K562 (cell line): ENCODE measurements at regions not wholly inside any gene's neighbourhood (a gene's known extent, or its start where the extent isn't known, plus 50 kb on each side); places are given as distances from the start of the nearest gene placed in this dataset.

Experiments
- ATAC-seq: fragments of 200-7000 bp; cut with Tn5 transposase; 3 replicates; pipeline ENCODE4 v1.9.1; 2020; ENCODE audit warnings: moderate library complexity
- BruUV-seq: library from RNA; stranded (reverse); fragments of 400-500 nt; replicated peaks from 2 replicates; lab custom pipeline; 2021; lab: Mats Ljungman, UMichigan
- CTCF ChIA-PET: fragments of 300-600 bp; formaldehyde crosslinking; extraction: SDS; loops from one replicate; lab custom pipeline; 2021; ENCODE audit warnings: low intra/inter-chr PET ratio; lab: Yijun Ruan, JAX
- POLR2A ChIA-PET: fragments of 300-600, 350-650 bp; sonication (Branson Sonifier 250); formaldehyde crosslinking; extraction: SDS; loops from one replicate; lab custom pipeline; 2021; ENCODE audit warnings: antibody characterized with exemption, inconsistent platforms; lab: Yijun Ruan, JAX
- DNase-seq, 4 experiments: peaks; one replicate each; pipeline versions ENCODE4 v3.0.0 to v3.0.0-alpha.2; 2011 to 2018; ENCODE audit warnings: low spot score in 3 of 4, mixed read lengths in 3 of 4; ENCODE audit errors: extremely low read depth in 1 of 4
- FAIRE-seq: peaks from 2 replicates; lab custom pipeline; 2011; peaks lifted over from hg19 to GRCh38; lab: Jason Lieb, UNC
- H2AFZ ChIP-seq: 2 replicates; pipeline ENCODE4 v1.6.0; 2011; ENCODE audit warnings: low read depth, low read length, control low read depth, inconsistent platforms
- H3K27ac ChIP-seq: fragments of 200-600 bp; 3 replicates; pipeline ENCODE4 v1.8.0; 2011; ENCODE audit warnings: low read depth, mild to moderate bottlenecking, control low read depth, inconsistent platforms, low read length, moderate library complexity, mixed read lengths; ENCODE audit errors: extremely low read depth
- H3K27me3 ChIP-seq, 2 experiments: fragments of 300-600 bp in 1 of 2; 2 replicates in 1 of 2; 3 replicates in 1 of 2; pipeline versions ENCODE4 v1.6.0 to v1.8.0; 2011; ENCODE audit warnings: inconsistent platforms in 2 of 2, low read length in 2 of 2, mild to moderate bottlenecking in 1 of 2, mixed read lengths in 1 of 2, moderate library complexity in 1 of 2; ENCODE audit not compliant: control insufficient read depth in 2 of 2, insufficient read depth in 2 of 2
- H3K36me3 ChIP-seq: fragments of 300-600 bp; 3 replicates; pipeline ENCODE4 v1.8.0; 2011; ENCODE audit warnings: mild to moderate bottlenecking, low read length, inconsistent platforms; ENCODE audit not compliant: control insufficient read depth, insufficient read depth
- H3K4me1 ChIP-seq, 2 experiments: fragments of 200-600 bp in 1 of 2; replicated peaks in 1 of 2; 2 replicates in 1 of 2; 3 replicates in 1 of 2; pipeline versions ENCODE4 v1.5.1 to v1.8.0; 2011; ENCODE audit warnings: inconsistent platforms in 2 of 2, low read length in 2 of 2, mild to moderate bottlenecking in 1 of 2, mixed read lengths in 1 of 2, moderate library complexity in 1 of 2; ENCODE audit not compliant: control insufficient read depth in 2 of 2, insufficient read depth in 2 of 2
- H3K4me2 ChIP-seq: 2 replicates; pipeline ENCODE4 v1.6.1; 2011; ENCODE audit warnings: low read length, control low read depth, inconsistent platforms, mixed read lengths; ENCODE audit not compliant: insufficient read depth
- H3K4me3 ChIP-seq: fragments of 200-600 bp; sonication (generic), shearing (Covaris generic); 2 replicates; pipeline ENCODE4 v1.5.1; 2016; ENCODE audit warnings: control low read depth, inconsistent platforms
- H3K79me2 ChIP-seq: fragments of 200-600 bp; 3 replicates; pipeline ENCODE4 v1.8.0; 2011; ENCODE audit warnings: low read length, inconsistent platforms; ENCODE audit not compliant: control insufficient read depth, insufficient read depth
- H3K9ac ChIP-seq, 2 experiments: 2 replicates each; pipeline versions ENCODE4 v1.6.0 to v1.6.1; 2011; ENCODE audit warnings: low read depth in 2 of 2, low read length in 2 of 2, control low read depth in 1 of 2, inconsistent platforms in 1 of 2, mild to moderate bottlenecking in 1 of 2, mixed read lengths in 1 of 2; ENCODE audit not compliant: insufficient read depth in 1 of 2
- H3K9me1 ChIP-seq: one replicate; pipeline ENCODE4 v1.6.0; 2011; ENCODE audit warnings: inconsistent platforms, mild to moderate bottlenecking, low read length, moderate library complexity; ENCODE audit not compliant: control insufficient read depth, insufficient read depth
- H3K9me3 ChIP-seq: replicated peaks from 2 replicates; pipeline ENCODE4 v1.5.1; 2011; ENCODE audit warnings: low read depth, low read length, inconsistent platforms; ENCODE audit not compliant: control insufficient read depth, insufficient read depth
- H4K20me1 ChIP-seq: replicated peaks from 2 replicates; pipeline ENCODE4 v1.6.1; 2011; ENCODE audit warnings: low read length, inconsistent platforms, mixed read lengths; ENCODE audit not compliant: control insufficient read depth, insufficient read depth
- EGR1 ChIP-seq: fragments of 450-650 bp; conservative IDR thresholded peaks from 2 replicates; pipeline ENCODE4 v1.6.1; 2017; ENCODE audit warnings: mild to moderate bottlenecking
- ELF4 ChIP-seq: fragments of 450-650 bp; formaldehyde crosslinking; IDR thresholded peaks from 2 replicates; pipeline ENCODE4 v1.4.0; 2022; ENCODE audit warnings: missing genetic modification characterization
- FOXA1 ChIP-seq: fragments of 450-650 bp; IDR thresholded peaks from 2 replicates; pipeline ENCODE4 v1.6.1; 2016; ENCODE audit warnings: mild to moderate bottlenecking, borderline replicate concordance
- KDM4B ChIP-seq, 2 experiments: fragments of 450-650 bp in 1 of 2; sonication (generic) in 1 of 2; IDR thresholded peaks; 2 replicates each; pipeline ENCODE4 v1.6.1; 2016 to 2017; ENCODE audit warnings: borderline replicate concordance in 2 of 2, antibody characterized with exemption in 1 of 2, low read depth in 1 of 2, mild to moderate bottlenecking in 1 of 2
- MYNN ChIP-seq, 2 experiments: sonication (generic); formaldehyde crosslinking in 1 of 2; IDR thresholded peaks; 2 replicates each; pipeline versions ENCODE4 v1.5.0 to v1.6.1; 2016 to 2020; ENCODE audit warnings: antibody characterized with exemption in 1 of 2, missing genetic modification reagents in 1 of 2
- SLC30A9 ChIP-seq: fragments of 250-450 bp; sonication (Bioruptor Pico); IDR thresholded peaks from 2 replicates; pipeline ENCODE4 v1.8.0; 2022; ENCODE audit warnings: mild to moderate bottlenecking, moderate library complexity
- TEAD2 ChIP-seq: fragments of 450-650 bp; IDR thresholded peaks from 2 replicates; pipeline ENCODE4 v1.6.1; 2016; ENCODE audit warnings: missing genetic modification characterization, control low read depth, missing compliant biosample characterization
- ZNF12 ChIP-seq: sonication (generic); formaldehyde crosslinking; IDR thresholded peaks from 2 replicates; pipeline ENCODE4 v1.4.0; 2020; ENCODE audit warnings: mild to moderate bottlenecking, missing genetic modification reagents
- ZNF274 ChIP-seq: IDR thresholded peaks from 2 replicates; pipeline ENCODE4 v1.6.1; 2011; ENCODE audit warnings: low read depth, mild to moderate bottlenecking, low read length, moderate library complexity, borderline replicate concordance
- ZNF586 ChIP-seq: fragments of 450-650 bp; formaldehyde crosslinking; conservative IDR thresholded peaks from 2 replicates; pipeline ENCODE4 v1.4.0; 2020; ENCODE audit warnings: mild to moderate bottlenecking, moderate library complexity
- ZNF695 ChIP-seq: fragments of 450-650 bp; formaldehyde crosslinking; IDR thresholded peaks from 2 replicates; pipeline ENCODE4 v1.4.0; 2020; ENCODE audit warnings: mild to moderate bottlenecking, moderate library complexity
- ZNF75A ChIP-seq: fragments of 450-650 bp; formaldehyde crosslinking; IDR thresholded peaks from 2 replicates; pipeline ENCODE4 v1.4.0; 2020; ENCODE audit warnings: mild to moderate bottlenecking
- WGBS: fragments of 100-300 bp; shearing (Covaris generic); methylation state at CpG from one replicate; pipeline ENCODE4 v1.1.6; 2016; ENCODE audit warnings: low coverage, mixed read lengths; ENCODE audit not compliant: insufficient coverage; ENCODE audit errors: missing lambda C conversion rate; 5-methylcytosine and 5-hydroxymethylcytosine counted together
- in situ Hi-C: fragments of 300-500 bp; cut with MboI; formaldehyde crosslinking; loops from 4 replicates; pipeline ENCODE4 v1.15.0; 2018; ENCODE audit warnings: inconsistent platforms, mixed read lengths
- intact Hi-C: fragments of 100-400 bp; cut with micrococcal nuclease; formaldehyde crosslinking; loops from 2 replicates; pipeline ENCODE4 v1.14.2; 2022
- TF ChIP-seq, protein P1 (sequence below): sonication (generic); formaldehyde crosslinking; IDR thresholded peaks from 2 replicates; pipeline ENCODE4 v1.8.0; 2022; ENCODE audit warnings: mild to moderate bottlenecking, missing genetic modification reagents
- TF ChIP-seq, protein P2 (sequence below): sonication (generic); formaldehyde crosslinking; IDR thresholded peaks from 2 replicates; pipeline ENCODE4 v1.8.1; 2023; ENCODE audit warnings: missing genetic modification reagents, mild to moderate bottlenecking, borderline replicate concordance
- TF ChIP-seq, protein P3 (sequence below): fragments of 450-650 bp; formaldehyde crosslinking; conservative IDR thresholded peaks from 2 replicates; pipeline ENCODE4 v1.4.0; 2022; ENCODE audit warnings: mild to moderate bottlenecking, missing genetic modification characterization
- TF ChIP-seq, protein P4 (sequence below): fragments of 250-450 bp; sonication (Bioruptor Pico); IDR thresholded peaks from 2 replicates; pipeline ENCODE4 v1.9.0; 2021; ENCODE audit warnings: mild to moderate bottlenecking

DNA sequence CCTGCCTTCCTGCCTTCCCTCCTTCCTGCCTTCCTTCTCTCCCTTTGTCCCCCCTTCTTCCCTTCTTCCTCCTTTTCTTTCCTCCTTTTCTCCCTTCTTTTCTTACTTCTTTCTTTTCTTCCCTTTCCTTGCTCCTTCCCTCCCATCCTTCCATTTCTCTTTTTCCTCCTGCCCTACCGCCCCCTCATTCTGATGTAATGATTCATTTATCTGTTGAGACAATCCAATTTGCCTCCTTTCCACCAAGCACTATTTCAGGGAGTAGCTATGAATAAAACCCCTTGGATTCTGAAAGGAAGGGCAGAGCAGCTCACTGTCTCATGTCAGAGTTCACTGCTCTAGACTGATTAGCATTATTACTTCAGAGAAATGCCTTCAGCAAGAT is 462.6 kb downstream of the PDCD6IP start:
- Histone ChIP-seq H3K9ac (no peak overlapping the region), H3K4me2 (no peak overlapping the region), H4K20me1 (no peaks in the 10 kb centered on the region), H2AFZ (no peak overlapping the region), H3K4me3 (no peak overlapping the region), H3K36me3 (no peaks in the 10 kb centered on the region), H3K27me3 (no peaks in the 10 kb centered on the region; a peak in 1 of 5 replicates), H3K9me3 (no peaks in the 10 kb centered on the region), H3K9me1 (no peaks in the 10 kb centered on the region), H3K79me2 (no peaks in the 10 kb centered on the region), H3K27ac (no peak overlapping the region), H3K4me1 (no peaks in the 10 kb centered on the region)
- ATAC-seq = no peak
- in situ Hi-C loops (loop anchor here (10.0 to 25.0 kb wide), 2 partner anchors 374 to 414 kb away; no protein-coding TSS in a partner anchor), intact Hi-C loops (loop anchor here (2.0 to 5.0 kb wide), 2 partner anchors 379 to 424 kb away; no protein-coding TSS in a partner anchor)
- ChIA-PET POLR2A (interaction anchor here (0.6 to 1.7 kb wide), 4 partner anchors 10 to 423 kb away, joined by 3 to 6 read pairs (median 4); no protein-coding TSS in a partner anchor), CTCF (interaction anchor here (1.3 kb wide), 1 partner anchor 378 kb away, joined by 6 read pairs; no protein-coding TSS in a partner anchor)
- 0% methylated on average over 1 of the region's 1 CpG for WGBS
- FAIRE-seq = no peak
- no peak for DNase-seq
- no TSS peak for BruUV-seq
- TF ChIP-seq ZNF274 (no peak), EGR1 (peak; percentile 68), ZNF695 (CRISPR knock-in tag) (no peak), SLC30A9 (no peak), ZNF586 (CRISPR knock-in tag) (no peak), KDM4B (IDR thresholded peaks at IDR 0.05; ENCODE audit: borderline replicate concordance in 2 of 2, low read depth in 1 of 2) (no peak), FOXA1 (no peak), ELF4 (CRISPR knock-in tag) (peak; percentile 72), ZNF12 (no peak), MYNN (IDR thresholded peaks at IDR 0.05) (no peak), MYNN (CRISPR knock-in tag; IDR thresholded peaks at IDR 0.05) (no peak), TEAD2 (no peak), ZNF75A (CRISPR knock-in tag) (no peak)
- TF ChIP-seq, protein P1, sequence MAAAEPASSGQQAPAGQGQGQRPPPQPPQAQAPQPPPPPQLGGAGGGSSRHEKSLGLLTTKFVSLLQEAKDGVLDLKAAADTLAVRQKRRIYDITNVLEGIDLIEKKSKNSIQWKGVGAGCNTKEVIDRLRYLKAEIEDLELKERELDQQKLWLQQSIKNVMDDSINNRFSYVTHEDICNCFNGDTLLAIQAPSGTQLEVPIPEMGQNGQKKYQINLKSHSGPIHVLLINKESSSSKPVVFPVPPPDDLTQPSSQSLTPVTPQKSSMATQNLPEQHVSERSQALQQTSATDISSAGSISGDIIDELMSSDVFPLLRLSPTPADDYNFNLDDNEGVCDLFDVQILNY = no peak
- TF ChIP-seq, protein P2, sequence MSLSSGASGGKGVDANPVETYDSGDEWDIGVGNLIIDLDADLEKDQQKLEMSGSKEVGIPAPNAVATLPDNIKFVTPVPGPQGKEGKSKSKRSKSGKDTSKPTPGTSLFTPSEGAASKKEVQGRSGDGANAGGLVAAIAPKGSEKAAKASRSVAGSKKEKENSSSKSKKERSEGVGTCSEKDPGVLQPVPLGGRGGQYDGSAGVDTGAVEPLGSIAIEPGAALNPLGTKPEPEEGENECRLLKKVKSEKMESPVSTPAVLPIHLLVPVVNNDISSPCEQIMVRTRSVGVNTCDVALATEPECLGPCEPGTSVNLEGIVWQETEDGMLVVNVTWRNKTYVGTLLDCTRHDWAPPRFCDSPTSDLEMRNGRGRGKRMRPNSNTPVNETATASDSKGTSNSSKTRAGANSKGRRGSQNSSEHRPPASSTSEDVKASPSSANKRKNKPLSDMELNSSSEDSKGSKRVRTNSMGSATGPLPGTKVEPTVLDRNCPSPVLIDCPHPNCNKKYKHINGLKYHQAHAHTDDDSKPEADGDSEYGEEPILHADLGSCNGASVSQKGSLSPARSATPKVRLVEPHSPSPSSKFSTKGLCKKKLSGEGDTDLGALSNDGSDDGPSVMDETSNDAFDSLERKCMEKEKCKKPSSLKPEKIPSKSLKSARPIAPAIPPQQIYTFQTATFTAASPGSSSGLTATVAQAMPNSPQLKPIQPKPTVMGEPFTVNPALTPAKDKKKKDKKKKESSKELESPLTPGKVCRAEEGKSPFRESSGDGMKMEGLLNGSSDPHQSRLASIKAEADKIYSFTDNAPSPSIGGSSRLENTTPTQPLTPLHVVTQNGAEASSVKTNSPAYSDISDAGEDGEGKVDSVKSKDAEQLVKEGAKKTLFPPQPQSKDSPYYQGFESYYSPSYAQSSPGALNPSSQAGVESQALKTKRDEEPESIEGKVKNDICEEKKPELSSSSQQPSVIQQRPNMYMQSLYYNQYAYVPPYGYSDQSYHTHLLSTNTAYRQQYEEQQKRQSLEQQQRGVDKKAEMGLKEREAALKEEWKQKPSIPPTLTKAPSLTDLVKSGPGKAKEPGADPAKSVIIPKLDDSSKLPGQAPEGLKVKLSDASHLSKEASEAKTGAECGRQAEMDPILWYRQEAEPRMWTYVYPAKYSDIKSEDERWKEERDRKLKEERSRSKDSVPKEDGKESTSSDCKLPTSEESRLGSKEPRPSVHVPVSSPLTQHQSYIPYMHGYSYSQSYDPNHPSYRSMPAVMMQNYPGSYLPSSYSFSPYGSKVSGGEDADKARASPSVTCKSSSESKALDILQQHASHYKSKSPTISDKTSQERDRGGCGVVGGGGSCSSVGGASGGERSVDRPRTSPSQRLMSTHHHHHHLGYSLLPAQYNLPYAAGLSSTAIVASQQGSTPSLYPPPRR (CRISPR knock-in tag) = no peak
- TF ChIP-seq, protein P3, sequence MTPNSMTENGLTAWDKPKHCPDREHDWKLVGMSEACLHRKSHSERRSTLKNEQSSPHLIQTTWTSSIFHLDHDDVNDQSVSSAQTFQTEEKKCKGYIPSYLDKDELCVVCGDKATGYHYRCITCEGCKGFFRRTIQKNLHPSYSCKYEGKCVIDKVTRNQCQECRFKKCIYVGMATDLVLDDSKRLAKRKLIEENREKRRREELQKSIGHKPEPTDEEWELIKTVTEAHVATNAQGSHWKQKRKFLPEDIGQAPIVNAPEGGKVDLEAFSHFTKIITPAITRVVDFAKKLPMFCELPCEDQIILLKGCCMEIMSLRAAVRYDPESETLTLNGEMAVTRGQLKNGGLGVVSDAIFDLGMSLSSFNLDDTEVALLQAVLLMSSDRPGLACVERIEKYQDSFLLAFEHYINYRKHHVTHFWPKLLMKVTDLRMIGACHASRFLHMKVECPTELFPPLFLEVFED = 0 out of 2 replicates have a peak, but pooled peaks have one; percentile 29
- TF ChIP-seq, protein P4, sequence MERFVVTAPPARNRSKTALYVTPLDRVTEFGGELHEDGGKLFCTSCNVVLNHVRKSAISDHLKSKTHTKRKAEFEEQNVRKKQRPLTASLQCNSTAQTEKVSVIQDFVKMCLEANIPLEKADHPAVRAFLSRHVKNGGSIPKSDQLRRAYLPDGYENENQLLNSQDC (CRISPR knock-in tag) = no peak
